ENCODE measurements at regions not wholly inside any gene's neighbourhood (a gene's known extent, or its start where the extent isn't known, plus 50 kb on each side); places are given as distances from the start of the nearest gene placed in this dataset.

DNA sequence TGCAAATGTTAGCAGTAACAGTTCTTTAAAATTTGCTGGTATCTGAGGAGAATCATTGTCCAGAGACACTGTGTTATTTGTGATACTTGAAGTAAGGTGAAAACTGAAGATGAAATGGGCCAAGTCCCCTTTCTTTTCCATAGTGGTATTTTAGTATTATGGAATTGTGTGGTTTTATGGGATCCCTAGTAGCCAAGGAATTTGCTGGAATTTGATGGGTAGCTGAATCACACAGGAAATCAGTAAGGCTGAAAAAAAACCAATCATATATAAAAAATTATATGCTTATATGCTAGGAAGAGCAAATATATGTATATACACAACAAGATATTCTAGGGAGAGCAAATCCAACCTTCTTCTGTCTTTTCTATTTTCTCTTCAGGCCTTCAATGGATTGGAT, 54.2 kb upstream of the TACR1 start:
- no peaks in the 10 kb centered on the region for H3K36me3 ChIP-seq (ENCODE audit: control insufficient read depth, insufficient read depth, low read length)
- POLR2A ChIA-PET: no interaction called here
- H3K4me3 ChIP-seq (ENCODE audit: low read depth, low read length): no peak overlapping the region
- TF ChIP-seq, protein P1, sequence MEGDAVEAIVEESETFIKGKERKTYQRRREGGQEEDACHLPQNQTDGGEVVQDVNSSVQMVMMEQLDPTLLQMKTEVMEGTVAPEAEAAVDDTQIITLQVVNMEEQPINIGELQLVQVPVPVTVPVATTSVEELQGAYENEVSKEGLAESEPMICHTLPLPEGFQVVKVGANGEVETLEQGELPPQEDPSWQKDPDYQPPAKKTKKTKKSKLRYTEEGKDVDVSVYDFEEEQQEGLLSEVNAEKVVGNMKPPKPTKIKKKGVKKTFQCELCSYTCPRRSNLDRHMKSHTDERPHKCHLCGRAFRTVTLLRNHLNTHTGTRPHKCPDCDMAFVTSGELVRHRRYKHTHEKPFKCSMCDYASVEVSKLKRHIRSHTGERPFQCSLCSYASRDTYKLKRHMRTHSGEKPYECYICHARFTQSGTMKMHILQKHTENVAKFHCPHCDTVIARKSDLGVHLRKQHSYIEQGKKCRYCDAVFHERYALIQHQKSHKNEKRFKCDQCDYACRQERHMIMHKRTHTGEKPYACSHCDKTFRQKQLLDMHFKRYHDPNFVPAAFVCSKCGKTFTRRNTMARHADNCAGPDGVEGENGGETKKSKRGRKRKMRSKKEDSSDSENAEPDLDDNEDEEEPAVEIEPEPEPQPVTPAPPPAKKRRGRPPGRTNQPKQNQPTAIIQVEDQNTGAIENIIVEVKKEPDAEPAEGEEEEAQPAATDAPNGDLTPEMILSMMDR (IDR thresholded peaks at IDR 0.05; ENCODE audit: insufficient read depth, low read depth, low read length): no peak
- CTCF ChIA-PET: interaction anchor here (1.0 to 1.7 kb wide), 2 partner anchors 12 to 14 kb away, joined by 3 to 4 read pairs; no protein-coding TSS in a partner anchor
- no peaks in the 10 kb centered on the region for H3K27me3 ChIP-seq (ENCODE audit: control insufficient read depth, insufficient read depth, low read length)
- no peak for DNase-seq (ENCODE audit: low read depth)

DNA sequence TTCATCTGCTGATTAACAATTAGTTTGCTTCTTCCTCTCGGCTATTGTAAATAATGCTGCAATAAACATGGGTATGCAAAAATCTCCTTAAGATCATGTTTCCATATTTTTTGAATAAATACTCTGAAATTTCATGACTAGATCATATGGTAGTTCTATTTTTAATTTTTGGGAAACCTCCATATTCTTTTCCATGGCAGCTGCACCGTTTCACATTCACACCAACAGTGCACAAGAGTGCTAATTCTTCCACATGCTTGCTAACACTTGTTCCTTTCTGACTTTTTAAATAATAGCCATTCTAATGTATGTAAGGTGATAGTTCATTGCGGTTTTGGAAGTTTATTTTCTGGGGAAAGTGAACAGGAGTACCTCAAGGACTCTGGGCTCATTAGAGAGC, 52.6 kb upstream of the TACR1 start:
- POLR2A ChIA-PET: no interaction called here
- Histone ChIP-seq H3K27me3 (ENCODE audit: control insufficient read depth, insufficient read depth, low read length) (no peaks in the 10 kb centered on the region), H3K36me3 (ENCODE audit: control insufficient read depth, insufficient read depth, low read length) (no peaks in the 10 kb centered on the region), H3K4me3 (ENCODE audit: low read depth, low read length) (no peak overlapping the region)
- TF ChIP-seq, protein P1 (IDR thresholded peaks at IDR 0.05; ENCODE audit: insufficient read depth, low read depth, low read length): no peak
- CTCF ChIA-PET: no interaction called here
- no peak for DNase-seq (ENCODE audit: low read depth)
